HG03135 (cell line): ENCODE measurements at regions not wholly inside any gene's neighbourhood (a gene's known extent, or its start where the extent isn't known, plus 50 kb on each side); places are given as distances from the start of the nearest gene placed in this dataset.
A peak's percentile ranks its signal among the peaks of the same experiment; 100 is the strongest.

Experiments used
- ATAC-seq: cut with Tn5 transposase; IDR thresholded peaks from one replicate; pipeline ENCODE4 v1.9.1; 2021; ENCODE audit warnings: mild to moderate bottlenecking, moderate library complexity; ENCODE audit not compliant: unreplicated experiment

DNA sequence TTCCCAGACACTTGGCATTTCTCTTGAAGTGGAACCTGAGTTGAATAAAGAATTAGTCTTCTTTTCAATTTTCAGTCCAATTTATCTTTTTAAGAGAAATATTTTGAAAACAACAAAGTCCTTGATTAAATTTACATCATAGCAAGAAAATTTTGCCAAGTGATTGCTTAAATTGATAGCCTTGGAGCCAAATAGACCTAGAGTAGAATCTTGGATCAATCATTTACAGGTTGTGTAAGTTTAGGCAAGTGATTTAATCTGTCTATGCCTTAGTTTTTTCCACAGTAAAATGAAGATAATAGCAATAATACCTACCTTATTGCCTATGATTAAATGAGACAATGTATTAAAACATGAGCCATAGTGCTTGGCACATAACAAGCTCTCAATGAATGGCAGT, 113.9 kb downstream of the LHX9 start:
- no peak for ATAC-seq

DNA sequence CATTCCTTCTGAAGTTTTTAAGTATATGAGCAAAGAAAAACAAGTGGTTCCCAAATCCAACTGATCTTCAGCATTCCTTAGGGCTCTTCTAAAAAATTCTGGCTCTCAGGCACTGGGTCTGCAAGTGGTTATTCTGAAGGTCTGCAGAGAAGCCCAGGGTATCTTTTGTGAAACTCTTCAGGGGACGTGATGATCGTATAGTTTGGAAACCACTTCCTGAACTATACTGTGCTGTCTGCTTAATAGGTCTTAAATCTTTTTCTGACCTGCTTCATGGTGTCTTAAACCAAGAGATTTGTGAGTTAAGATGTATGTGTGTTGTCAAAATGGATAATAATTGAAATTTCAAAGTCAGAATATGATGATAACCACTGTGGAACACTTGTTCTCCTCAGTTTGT, 115.5 kb downstream of the LHX9 start:
- ATAC-seq: no peak

DNA sequence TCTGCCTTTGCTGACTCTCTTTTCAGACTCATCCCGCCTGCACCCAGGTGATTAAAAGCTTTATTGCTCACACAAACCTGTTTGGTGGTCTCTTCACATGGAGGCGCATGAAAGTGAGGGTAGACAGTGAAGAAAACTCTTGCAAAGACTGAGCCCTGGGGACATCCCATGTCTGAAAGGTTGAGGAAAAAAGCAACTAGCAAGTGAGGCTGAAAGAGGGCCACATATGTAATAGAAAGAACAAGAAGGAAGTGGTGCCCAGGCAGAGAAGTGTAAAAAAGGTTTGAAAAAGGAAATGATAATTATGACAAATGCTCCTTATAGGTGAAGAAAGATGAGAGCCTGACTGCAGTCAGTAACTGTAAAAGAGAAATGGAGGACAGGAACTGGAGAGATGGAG, 115.9 kb upstream of the NEK7 start:
- ATAC-seq: no peak

DNA sequence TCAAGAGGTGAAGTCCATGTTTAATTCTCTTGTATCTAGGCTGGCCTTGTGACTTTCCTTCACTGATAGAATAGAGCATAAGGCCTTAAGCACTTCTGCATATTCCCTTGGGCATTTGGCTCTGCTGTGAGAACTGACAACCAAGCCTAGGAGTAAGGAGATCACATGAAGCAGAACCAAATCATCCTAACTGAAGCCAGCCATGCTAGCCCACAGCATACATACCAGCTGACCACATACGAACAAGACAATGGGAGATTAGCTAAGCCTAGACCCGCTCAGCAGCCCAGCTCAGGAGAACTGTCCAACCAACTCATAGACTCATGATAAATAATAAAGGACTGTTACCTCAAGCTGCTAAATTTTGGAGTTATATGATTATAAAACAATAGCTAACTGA, 114.6 kb upstream of the NEK7 start:
- ATAC-seq: no peak

DNA sequence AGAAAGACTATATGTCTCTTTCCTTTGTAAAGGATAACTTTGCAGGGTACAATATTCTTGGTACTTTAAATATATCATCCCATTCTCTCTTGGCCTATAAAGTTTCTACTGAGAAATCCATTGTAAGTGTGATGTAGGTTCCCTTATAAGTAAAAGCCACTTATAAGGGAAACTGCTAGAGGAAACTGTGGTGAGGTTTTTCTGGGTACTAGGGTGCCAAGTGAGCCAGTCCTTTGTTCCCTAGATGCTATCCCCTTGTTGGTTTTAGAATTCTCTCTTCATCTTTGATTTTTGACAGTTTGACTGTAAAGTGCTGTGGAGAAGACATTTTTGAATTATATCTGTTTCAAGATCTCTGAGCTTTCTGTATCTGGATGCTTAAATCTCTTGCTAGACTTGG, 108.9 kb upstream of the NEK7 start:
- ATAC-seq: no peak

- no peak for ATAC-seq
These were observed 102.3 kb upstream of the NEK7 start for GRCh38 chr1:198054510-198054909.

GRCh38 chr1:198056255-198056654, 100.5 kb upstream of the NEK7 start:
- peak; percentile 74 for ATAC-seq

- no peak for ATAC-seq
These were observed 92.6 kb upstream of the NEK7 start for GRCh38 chr1:198064181-198064580.

DNA sequence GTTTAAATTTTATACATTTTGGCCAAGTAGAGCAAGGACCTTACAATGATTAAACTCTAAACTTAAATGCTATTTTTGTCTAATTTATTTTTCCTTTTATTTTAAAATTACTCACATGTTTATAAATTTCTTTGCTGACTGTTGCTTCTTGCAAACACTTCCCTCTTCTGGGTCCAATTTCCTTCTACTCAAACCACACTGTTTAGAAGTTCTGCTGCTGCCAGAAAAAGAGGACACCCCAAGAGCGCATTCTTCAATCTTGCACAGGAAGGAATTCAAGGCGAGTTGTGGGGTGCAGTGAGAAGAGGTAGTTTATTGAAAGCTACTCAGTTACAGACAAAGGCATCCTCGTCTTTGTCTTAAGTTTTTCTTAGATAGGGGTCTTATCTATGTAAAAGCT, 88.5 kb upstream of the NEK7 start:
- ATAC-seq: no peak

- ATAC-seq: no peak
These were observed 84.6 kb upstream of the NEK7 start for GRCh38 chr1:198072177-198072576.

- no peak for ATAC-seq
These were observed 81.5 kb upstream of the NEK7 start for GRCh38 chr1:198075296-198075695.

DNA sequence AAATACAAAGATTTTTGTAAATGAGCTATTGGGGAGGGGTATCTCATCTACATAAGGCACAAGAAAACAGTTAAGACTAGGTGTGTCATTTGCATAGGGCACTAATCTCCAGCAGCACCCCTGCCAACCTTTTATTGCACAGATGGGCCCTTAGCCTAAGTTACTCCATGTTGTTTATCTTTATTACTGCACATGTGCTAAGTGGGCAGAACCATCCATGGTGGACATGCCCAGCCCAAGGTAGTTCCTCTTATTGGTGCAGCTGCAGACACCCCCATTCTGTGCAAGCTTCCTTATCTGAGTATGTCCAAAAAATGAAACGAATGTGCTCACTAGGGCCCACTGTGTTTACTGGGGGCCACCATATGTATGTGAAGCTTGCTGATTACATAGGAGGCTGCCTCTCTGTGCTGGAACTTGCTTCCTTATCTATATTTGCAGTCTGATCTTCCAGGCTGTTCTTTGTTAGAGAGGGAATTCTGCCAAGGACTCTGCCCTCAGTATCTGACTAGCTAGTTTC, 77.3 kb upstream of the NEK7 start:
- ATAC-seq: no peak

GRCh38 chr1:198082576-198082975, 74.2 kb upstream of the NEK7 start:
- ATAC-seq: no peak

GRCh38 chr1:198083549-198083948, 73.2 kb upstream of the NEK7 start:
- ATAC-seq: no peak

- no peak for ATAC-seq
These were observed 72.4 kb upstream of the NEK7 start for GRCh38 chr1:198084241-198084908.

- ATAC-seq: no peak
These were observed 70.6 kb upstream of the NEK7 start for GRCh38 chr1:198086051-198086745.

DNA sequence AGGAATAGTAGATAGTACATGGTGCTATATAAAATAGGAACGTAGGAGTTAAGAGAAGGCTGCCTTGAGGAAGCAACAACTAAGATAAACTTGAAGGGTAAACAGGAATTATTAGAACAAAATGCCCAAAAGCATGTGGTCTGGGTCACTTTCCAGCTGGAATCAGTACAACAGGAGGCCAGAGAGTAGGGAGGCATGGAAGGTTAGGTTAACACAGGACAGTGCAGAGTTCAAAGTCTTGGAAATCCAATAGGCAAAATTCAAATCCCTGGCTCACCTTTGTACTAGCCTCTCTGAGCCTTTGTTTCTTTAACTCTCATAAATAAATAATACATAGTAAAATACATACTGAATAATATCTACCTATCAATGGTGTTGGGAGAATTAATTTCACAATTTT, 69.0 kb upstream of the NEK7 start:
- ATAC-seq: no peak

DNA sequence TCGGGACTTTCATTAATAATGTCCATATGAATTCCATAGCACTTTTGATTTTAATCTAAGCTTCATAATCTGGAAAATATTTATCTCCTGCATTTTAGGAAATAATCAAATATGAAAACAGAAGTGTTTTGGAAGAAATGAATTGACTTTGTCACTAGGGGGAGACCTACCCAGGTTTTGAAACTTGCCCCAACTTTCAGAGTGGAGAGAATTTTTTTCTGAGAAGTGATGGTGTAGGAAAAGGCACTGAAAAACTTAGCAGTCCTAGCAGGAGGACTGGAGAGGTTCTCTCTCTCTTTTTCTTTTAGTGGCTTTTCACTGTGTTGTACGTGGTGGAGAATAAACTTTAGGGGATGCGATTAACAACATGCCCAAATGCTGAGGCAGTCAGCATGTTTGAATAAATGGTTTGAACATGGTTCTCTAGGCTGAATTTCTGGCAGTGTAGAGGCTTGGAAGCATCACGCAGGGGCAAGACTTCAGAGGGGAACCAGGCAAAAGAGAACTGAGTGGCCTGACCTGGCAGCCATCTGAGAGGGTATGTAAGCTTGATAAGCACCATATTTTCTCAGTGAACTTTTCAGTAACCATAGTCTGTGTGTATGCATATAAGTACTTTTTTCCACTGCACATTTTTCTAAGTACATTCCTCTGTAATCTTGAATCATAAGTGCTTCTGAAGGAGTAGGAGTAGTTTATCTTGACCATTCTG, 68.3 kb upstream of the NEK7 start:
- no peak for ATAC-seq

DNA sequence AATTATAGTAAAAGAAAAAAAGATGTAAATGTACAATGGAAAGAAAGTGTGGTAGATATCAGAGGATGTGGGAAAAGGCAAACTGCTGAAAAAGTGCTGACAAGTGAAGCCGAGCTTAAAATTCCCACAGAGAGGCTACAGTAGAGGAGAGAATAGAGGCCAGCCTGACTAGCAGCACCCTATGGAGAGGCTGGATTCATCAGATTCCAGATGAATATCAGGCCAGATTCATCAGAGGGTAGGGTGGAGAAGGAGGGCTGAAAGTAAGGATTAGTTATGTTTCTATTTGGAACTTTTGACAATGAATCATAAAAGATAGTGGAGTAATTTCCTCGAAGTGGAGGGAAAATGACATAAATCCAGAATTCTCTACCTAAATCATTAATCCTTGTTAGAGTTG, 60.4 kb upstream of the NEK7 start:
- no peak for ATAC-seq

DNA sequence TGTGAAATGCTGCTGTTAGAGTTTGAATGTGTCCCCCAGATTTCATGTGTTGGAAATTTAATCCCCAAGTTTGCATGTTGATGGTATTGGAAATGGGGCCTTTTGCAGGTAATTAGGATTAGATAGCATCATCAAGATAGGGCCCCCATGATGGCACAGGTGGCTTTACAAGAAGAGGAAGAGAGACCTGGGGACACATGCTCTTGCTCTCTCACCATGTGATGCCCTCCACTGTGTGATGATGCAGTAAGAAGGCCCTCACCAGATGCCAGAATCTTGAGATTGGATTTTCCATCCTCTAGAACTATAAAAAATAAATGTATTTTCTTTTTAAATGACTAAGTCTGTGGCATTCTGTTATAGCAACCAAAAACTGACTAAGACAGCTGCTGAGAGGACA, 57.0 kb upstream of the NEK7 start:
- no peak for ATAC-seq

- no peak for ATAC-seq
These were observed 54.9 kb upstream of the NEK7 start for GRCh38 chr1:198101716-198102453.
